Astrocyte (in vitro differentiated cells and primary cell): ENCODE measurements at regions not wholly inside any gene's neighbourhood (a gene's known extent, or its start where the extent isn't known, plus 50 kb on each side); places are given as distances from the start of the nearest gene placed in this dataset.

Experiments used
- DNase-seq: peaks from one replicate; pipeline ENCODE4 v3.0.0-alpha.2; 2010; ENCODE audit warnings: low read depth
- FAIRE-seq: peaks from 2 replicates; lab custom pipeline; 2011; peaks lifted over from hg19 to GRCh38; lab: Jason Lieb, UNC
- H2AFZ ChIP-seq: 2 replicates; pipeline ENCODE4 v1.6.0; 2012; ENCODE audit warnings: low read depth, low read length, inconsistent platforms
- H3K27ac ChIP-seq: 2 replicates; pipeline ENCODE4 v1.5.1; 2011; ENCODE audit warnings: low read depth, low read length, inconsistent platforms
- H3K27me3 ChIP-seq: 2 replicates; pipeline ENCODE4 v1.6.0; 2011; ENCODE audit warnings: low read length, inconsistent platforms; ENCODE audit not compliant: insufficient read depth
- H3K36me3 ChIP-seq: 2 replicates; pipeline ENCODE4 v1.5.1; 2011; ENCODE audit warnings: low read length, inconsistent platforms; ENCODE audit not compliant: insufficient read depth
- H3K4me1 ChIP-seq: 2 replicates; pipeline ENCODE4 v1.5.1; 2011; ENCODE audit warnings: low read length, inconsistent platforms; ENCODE audit not compliant: insufficient read depth
- H3K4me2 ChIP-seq: 2 replicates; pipeline ENCODE4 v1.6.0; 2012; ENCODE audit warnings: low read length, inconsistent platforms
- H3K4me3 ChIP-seq: 2 replicates; pipeline ENCODE4 v1.5.1; 2011; ENCODE audit warnings: low read depth, mild to moderate bottlenecking, low read length, inconsistent platforms; ENCODE audit not compliant: insufficient read depth
- H3K79me2 ChIP-seq: 2 replicates; pipeline ENCODE4 v1.6.0; 2012; ENCODE audit warnings: mild to moderate bottlenecking, low read length, inconsistent platforms; ENCODE audit not compliant: insufficient read depth
- H3K9ac ChIP-seq: 2 replicates; pipeline ENCODE4 v1.6.0; 2012; ENCODE audit warnings: mild to moderate bottlenecking, low read length, inconsistent platforms
- H3K9me3 ChIP-seq: 2 replicates; pipeline ENCODE4 v1.5.1; 2012; ENCODE audit warnings: low read depth, mild to moderate bottlenecking, low read length, inconsistent platforms; ENCODE audit not compliant: insufficient read depth
- H4K20me1 ChIP-seq: 2 replicates; pipeline ENCODE4 v1.6.0; 2012; ENCODE audit warnings: low read length, inconsistent platforms; ENCODE audit not compliant: insufficient read depth
- H3K27ac Mint-ChIP-seq: one replicate; pipeline ENCODE4 v1.8.0; 2021; ENCODE audit warnings: mild to moderate bottlenecking, mixed read lengths; ENCODE audit not compliant: unreplicated experiment
- H3K27me3 Mint-ChIP-seq: one replicate; pipeline ENCODE4 v1.8.0; 2021; ENCODE audit warnings: low read depth, mixed read lengths; ENCODE audit not compliant: unreplicated experiment
- H3K36me3 Mint-ChIP-seq: one replicate; pipeline ENCODE4 v1.8.0; 2021; ENCODE audit warnings: low read depth, mixed read lengths; ENCODE audit not compliant: unreplicated experiment
- H3K4me1 Mint-ChIP-seq: one replicate; pipeline ENCODE4 v1.8.0; 2021; ENCODE audit warnings: low read depth, mixed read lengths; ENCODE audit not compliant: unreplicated experiment
- H3K4me3 Mint-ChIP-seq: one replicate; pipeline ENCODE4 v1.8.0; 2021; ENCODE audit warnings: mild to moderate bottlenecking, moderate library complexity, mixed read lengths; ENCODE audit not compliant: unreplicated experiment
- H3K9me3 Mint-ChIP-seq: one replicate; pipeline ENCODE4 v1.8.0; 2021; ENCODE audit warnings: mild to moderate bottlenecking, mixed read lengths; ENCODE audit not compliant: unreplicated experiment
- EZH2 ChIP-seq: IDR thresholded peaks from 2 replicates; pipeline ENCODE4 v1.6.1; 2012; ENCODE audit warnings: mild to moderate bottlenecking, low read length, inconsistent platforms; ENCODE audit not compliant: insufficient read depth
- TF ChIP-seq, protein P1 (sequence below): IDR thresholded peaks from 2 replicates; pipeline ENCODE4 v1.5.1; 2011; ENCODE audit warnings: low read depth, mild to moderate bottlenecking, inconsistent platforms, low read length, moderate library complexity; ENCODE audit not compliant: insufficient read depth

DNA sequence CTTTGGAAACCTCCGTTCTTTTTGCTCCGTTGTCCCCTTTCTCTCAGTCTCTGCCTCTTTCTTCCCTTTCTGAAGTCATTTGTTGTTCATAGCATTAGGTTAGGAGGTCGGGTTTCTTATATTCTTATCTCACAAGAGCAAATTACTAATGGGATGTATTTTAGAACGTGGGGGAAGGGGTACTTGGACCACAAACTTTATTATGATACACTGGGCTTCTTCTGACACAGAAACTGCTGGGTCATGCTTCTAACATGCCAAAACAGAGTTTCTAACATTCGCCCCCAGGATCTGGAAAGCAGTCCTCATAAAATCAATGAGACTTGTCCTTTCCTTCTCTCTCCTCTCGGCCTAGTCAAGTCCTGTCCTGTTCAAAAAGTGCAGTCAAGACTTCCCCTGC, 334.4 kb downstream of the GADD45G start:
- Mint-ChIP-seq H3K9me3 (no peaks in the 10 kb centered on the region), H3K4me3 (no peak overlapping the region), H3K27ac (no peak overlapping the region)

DNA sequence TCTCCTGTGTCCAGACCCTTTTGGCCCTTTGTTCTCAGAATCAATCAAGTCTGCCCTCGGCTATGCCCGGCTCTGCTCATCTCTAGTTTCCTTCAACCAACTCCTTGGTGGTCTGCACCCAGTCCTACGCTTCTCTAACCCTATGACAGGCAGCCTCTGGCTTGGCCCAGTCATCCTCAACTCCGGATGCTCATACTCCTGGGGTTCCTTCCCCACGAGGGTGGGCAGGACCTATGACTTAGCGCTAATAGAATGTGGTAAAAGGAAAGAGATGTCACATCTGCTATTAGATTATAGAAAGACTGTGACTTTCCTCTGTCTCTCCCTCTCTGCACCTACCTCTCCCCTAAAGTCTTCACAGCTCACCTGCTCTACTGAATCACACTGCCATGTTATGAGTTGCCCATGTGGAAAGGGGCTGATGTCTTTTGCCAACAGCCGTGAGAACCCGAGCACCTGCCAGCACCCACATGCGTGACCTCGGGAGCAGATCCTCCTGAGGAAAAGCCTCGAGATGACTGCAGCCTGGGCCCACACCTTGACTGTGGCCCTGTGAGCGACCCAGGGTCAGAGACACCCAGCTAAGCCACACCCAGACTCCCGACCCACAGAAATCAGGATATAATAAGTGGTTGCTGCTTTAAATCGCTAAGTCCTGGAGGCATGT, 334.9 kb downstream of the GADD45G start:
- no peak for FAIRE-seq
- H3K4me1 ChIP-seq, result peaks cover 18% of the 10 kb centered on the region
- no peak overlapping the region for H3K4me2 ChIP-seq
- no peak overlapping the region for H3K4me3 ChIP-seq
- DNase-seq, result no peak
- H3K9me3 Mint-ChIP-seq, result no peaks in the 10 kb centered on the region
- peak overlapping the region; percentile 70 for H3K4me3 Mint-ChIP-seq
- no peaks in the 10 kb centered on the region for H3K36me3 Mint-ChIP-seq
- no peak overlapping the region for H2AFZ ChIP-seq
- no peaks in the 10 kb centered on the region for H4K20me1 ChIP-seq
- H3K36me3 ChIP-seq, result no peaks in the 10 kb centered on the region
- TF ChIP-seq, protein P1, sequence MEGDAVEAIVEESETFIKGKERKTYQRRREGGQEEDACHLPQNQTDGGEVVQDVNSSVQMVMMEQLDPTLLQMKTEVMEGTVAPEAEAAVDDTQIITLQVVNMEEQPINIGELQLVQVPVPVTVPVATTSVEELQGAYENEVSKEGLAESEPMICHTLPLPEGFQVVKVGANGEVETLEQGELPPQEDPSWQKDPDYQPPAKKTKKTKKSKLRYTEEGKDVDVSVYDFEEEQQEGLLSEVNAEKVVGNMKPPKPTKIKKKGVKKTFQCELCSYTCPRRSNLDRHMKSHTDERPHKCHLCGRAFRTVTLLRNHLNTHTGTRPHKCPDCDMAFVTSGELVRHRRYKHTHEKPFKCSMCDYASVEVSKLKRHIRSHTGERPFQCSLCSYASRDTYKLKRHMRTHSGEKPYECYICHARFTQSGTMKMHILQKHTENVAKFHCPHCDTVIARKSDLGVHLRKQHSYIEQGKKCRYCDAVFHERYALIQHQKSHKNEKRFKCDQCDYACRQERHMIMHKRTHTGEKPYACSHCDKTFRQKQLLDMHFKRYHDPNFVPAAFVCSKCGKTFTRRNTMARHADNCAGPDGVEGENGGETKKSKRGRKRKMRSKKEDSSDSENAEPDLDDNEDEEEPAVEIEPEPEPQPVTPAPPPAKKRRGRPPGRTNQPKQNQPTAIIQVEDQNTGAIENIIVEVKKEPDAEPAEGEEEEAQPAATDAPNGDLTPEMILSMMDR, result no peak
- TF ChIP-seq EZH2, result no peak
- H3K27ac Mint-ChIP-seq, result no peak overlapping the region
- H3K4me1 Mint-ChIP-seq, result peaks cover 36% of the 10 kb centered on the region
- H3K27ac ChIP-seq, result no peak overlapping the region
- no peaks in the 10 kb centered on the region for H3K27me3 ChIP-seq
- H3K9ac ChIP-seq, result no peak overlapping the region
- no peaks in the 10 kb centered on the region for H3K9me3 ChIP-seq
- peaks cover 29% of the 10 kb centered on the region for H3K27me3 Mint-ChIP-seq
- no peaks in the 10 kb centered on the region for H3K79me2 ChIP-seq

More for the DNA sequence above, 334.4 kb downstream of the GADD45G start:
- Mint-ChIP-seq H3K36me3 (no peaks in the 10 kb centered on the region), H3K27me3 (peaks cover 32% of the 10 kb centered on the region), H3K4me1 (peaks cover 36% of the 10 kb centered on the region)
- Histone ChIP-seq H4K20me1 (no peaks in the 10 kb centered on the region), H2AFZ (no peak overlapping the region), H3K4me2 (no peak overlapping the region), H3K27me3 (no peaks in the 10 kb centered on the region), H3K36me3 (no peaks in the 10 kb centered on the region), H3K4me1 (peaks cover 18% of the 10 kb centered on the region), H3K9ac (no peak overlapping the region), H3K9me3 (no peaks in the 10 kb centered on the region), H3K79me2 (no peaks in the 10 kb centered on the region), H3K4me3 (no peak overlapping the region), H3K27ac (no peak overlapping the region)
- TF ChIP-seq, protein P1, result no peak
- no peak for TF ChIP-seq EZH2
- DNase-seq, result no peak
- FAIRE-seq, result no peak

DNA sequence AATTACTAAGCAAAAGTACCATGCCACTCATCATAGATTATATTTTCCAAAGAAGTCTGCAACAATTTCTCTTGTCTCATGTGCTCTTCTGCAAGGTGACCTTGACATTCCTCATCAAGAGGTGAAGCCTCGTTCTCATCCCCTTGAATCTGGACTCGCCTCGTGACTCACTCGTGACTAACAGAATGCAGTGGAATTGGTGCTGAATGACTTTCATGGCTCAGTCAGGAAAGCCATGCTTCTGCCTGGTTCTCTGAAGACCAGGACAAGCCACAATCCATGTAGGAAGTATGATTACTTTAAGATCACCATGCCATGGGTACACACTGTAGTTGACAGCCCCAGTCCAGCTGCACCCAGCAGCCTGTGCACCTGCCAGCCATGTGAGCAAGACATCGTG, 335.8 kb downstream of the GADD45G start:
- Histone ChIP-seq H3K4me1 (peaks cover 18% of the 10 kb centered on the region), H3K79me2 (no peaks in the 10 kb centered on the region), H2AFZ (no peak overlapping the region), H3K4me3 (no peak overlapping the region), H3K4me2 (peak overlapping the region; percentile 11), H3K9me3 (no peaks in the 10 kb centered on the region), H3K27ac (no peak overlapping the region), H3K9ac (no peak overlapping the region), H3K36me3 (no peaks in the 10 kb centered on the region), H4K20me1 (no peaks in the 10 kb centered on the region), H3K27me3 (no peaks in the 10 kb centered on the region)
- no peaks in the 10 kb centered on the region for H3K9me3 Mint-ChIP-seq
- TF ChIP-seq, protein P1, result no peak
- TF ChIP-seq EZH2, result no peak
- peak; percentile 73 for FAIRE-seq
- peaks cover 36% of the 10 kb centered on the region for H3K4me1 Mint-ChIP-seq
- DNase-seq, result peak; percentile 39
- H3K27ac Mint-ChIP-seq, result no peak overlapping the region
- H3K27me3 Mint-ChIP-seq, result peaks cover 22% of the 10 kb centered on the region
- no peaks in the 10 kb centered on the region for H3K36me3 Mint-ChIP-seq
- no peak overlapping the region for H3K4me3 Mint-ChIP-seq
